ENCODE measurements at regions not wholly inside any gene's neighbourhood (a gene's known extent, or its start where the extent isn't known, plus 50 kb on each side); places are given as distances from the start of the nearest gene placed in this dataset.

DNA sequence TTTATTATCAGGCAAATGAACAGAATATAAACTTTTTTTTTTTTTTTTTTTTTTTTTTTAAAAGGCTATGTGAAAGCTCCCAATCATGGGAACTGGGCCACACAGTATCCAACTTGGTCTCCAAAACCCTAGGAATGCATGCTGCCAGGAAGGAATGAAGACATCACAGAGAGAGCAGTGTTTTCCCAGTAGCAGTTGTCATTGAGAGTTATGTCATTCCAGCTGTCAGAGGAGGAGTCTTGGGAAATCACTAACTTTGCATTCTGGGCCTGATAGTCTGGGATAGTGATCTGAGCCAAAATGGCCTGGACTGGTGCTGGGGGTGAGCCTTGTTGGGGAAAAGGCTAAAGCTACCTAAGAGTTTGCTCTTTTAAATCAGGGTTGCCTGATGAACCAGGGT lies 231.3 kb upstream of the MAP3K7 start:
- TF ChIP-seq, protein P1, sequence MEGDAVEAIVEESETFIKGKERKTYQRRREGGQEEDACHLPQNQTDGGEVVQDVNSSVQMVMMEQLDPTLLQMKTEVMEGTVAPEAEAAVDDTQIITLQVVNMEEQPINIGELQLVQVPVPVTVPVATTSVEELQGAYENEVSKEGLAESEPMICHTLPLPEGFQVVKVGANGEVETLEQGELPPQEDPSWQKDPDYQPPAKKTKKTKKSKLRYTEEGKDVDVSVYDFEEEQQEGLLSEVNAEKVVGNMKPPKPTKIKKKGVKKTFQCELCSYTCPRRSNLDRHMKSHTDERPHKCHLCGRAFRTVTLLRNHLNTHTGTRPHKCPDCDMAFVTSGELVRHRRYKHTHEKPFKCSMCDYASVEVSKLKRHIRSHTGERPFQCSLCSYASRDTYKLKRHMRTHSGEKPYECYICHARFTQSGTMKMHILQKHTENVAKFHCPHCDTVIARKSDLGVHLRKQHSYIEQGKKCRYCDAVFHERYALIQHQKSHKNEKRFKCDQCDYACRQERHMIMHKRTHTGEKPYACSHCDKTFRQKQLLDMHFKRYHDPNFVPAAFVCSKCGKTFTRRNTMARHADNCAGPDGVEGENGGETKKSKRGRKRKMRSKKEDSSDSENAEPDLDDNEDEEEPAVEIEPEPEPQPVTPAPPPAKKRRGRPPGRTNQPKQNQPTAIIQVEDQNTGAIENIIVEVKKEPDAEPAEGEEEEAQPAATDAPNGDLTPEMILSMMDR (IDR thresholded peaks at IDR 0.05; ENCODE audit: low read depth, low read length): no peak
- TF ChIP-seq POLR2A (IDR thresholded peaks at IDR 0.05; ENCODE audit: extremely low read depth, insufficient read length): no peak
- TF ChIP-seq, protein P2, sequence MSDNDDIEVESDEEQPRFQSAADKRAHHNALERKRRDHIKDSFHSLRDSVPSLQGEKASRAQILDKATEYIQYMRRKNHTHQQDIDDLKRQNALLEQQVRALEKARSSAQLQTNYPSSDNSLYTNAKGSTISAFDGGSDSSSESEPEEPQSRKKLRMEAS (IDR thresholded peaks at IDR 0.05; ENCODE audit: low read depth, low read length): no peak
